ENCODE measurements at regions not wholly inside any gene's neighbourhood (a gene's known extent, or its start where the extent isn't known, plus 50 kb on each side); places are given as distances from the start of the nearest gene placed in this dataset.

DNA sequence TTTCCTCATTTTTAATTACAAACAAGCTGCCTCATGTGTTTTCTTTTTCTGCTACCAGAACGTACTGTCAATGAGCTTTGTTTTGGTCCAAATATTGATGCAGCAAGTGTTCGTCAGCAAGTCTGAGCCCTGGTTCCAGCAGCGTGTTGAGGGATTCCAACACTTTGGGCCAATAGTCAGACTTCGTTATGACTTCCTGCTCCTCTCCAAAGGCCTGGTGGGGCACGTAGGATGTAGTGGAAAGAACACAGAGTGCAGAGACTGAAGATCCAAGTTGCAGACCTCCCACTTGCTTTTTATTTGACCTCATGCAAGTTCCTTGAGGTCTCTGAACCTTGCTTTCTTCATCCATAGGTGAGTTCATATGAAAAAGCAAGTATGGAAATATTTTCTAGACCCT, 138.2 kb downstream of the BBOX1 start:
- DNase-seq (no peak), ATAC-seq (ENCODE audit: low FRiP score in 2 of 2) (no peak)
- WGBS, 2 donors: 71 to 77% methylated on average over 5 of the region's 5 CpGs
- Histone ChIP-seq H3K4me3 (no peak overlapping the region), H3K36me3 (no peaks in the 10 kb centered on the region), H3K27me3 (no peaks in the 10 kb centered on the region), H3K9me3 (no peaks in the 10 kb centered on the region), H3K27ac (no peak overlapping the region), H3K4me1 (no peaks in the 10 kb centered on the region)
- TF ChIP-seq POLR2AphosphoS5 (IDR thresholded peaks at IDR 0.05): no peak
- TF ChIP-seq EP300 (IDR thresholded peaks at IDR 0.05): no peak
- no peak for TF ChIP-seq POLR2A (IDR thresholded peaks at IDR 0.05)
- TF ChIP-seq, protein P1, sequence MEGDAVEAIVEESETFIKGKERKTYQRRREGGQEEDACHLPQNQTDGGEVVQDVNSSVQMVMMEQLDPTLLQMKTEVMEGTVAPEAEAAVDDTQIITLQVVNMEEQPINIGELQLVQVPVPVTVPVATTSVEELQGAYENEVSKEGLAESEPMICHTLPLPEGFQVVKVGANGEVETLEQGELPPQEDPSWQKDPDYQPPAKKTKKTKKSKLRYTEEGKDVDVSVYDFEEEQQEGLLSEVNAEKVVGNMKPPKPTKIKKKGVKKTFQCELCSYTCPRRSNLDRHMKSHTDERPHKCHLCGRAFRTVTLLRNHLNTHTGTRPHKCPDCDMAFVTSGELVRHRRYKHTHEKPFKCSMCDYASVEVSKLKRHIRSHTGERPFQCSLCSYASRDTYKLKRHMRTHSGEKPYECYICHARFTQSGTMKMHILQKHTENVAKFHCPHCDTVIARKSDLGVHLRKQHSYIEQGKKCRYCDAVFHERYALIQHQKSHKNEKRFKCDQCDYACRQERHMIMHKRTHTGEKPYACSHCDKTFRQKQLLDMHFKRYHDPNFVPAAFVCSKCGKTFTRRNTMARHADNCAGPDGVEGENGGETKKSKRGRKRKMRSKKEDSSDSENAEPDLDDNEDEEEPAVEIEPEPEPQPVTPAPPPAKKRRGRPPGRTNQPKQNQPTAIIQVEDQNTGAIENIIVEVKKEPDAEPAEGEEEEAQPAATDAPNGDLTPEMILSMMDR (IDR thresholded peaks at IDR 0.05): no peak

All from upper lobe of left lung (tissue), 6 donors.